ENCODE measurements at regions not wholly inside any gene's neighbourhood (a gene's known extent, or its start where the extent isn't known, plus 50 kb on each side); places are given as distances from the start of the nearest gene placed in this dataset.

DNA sequence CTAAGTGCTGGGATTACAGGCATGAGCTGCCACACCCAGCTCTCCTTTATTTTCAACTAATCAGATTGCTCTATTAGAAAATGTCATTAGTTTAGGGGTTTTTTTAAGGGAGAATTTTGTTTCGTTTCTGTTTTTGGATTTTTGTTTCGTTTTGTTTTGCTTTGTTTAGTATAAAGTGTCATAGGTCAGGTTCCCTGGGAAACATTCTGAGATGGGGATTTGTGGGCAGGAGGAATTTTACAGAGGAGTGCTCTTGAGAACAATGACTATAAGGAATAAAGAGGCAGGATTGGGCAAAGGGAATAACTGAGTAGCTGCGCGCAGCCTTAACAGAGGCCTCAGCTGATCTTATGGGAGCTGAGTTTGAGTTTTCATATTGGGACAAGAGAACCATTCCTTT lies 86.8 kb upstream of the NR2F2 start:
- no peak for DNase-seq (ENCODE audit: low read depth in 2 of 2)

DNA sequence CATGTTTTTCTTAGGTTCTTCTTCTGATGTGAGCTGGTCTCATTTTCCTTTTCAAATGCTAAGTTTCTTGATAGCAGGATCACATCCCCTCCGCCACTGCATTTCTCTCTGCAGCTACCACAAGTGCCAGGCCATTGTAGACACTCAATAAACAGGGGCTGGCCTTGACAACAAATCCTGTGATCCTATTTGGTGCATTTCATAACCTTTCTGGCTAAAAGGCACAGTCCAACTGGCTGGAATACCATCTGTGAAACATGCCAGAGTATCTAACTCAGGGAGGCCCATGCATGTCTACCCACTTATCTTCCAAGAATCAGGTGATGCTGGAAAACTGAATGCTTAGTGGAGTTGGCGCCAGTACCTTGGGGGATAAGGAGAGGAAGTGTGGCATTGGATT lies 85.2 kb upstream of the NR2F2 start:
- no peak for DNase-seq (ENCODE audit: low read depth in 2 of 2)

DNA sequence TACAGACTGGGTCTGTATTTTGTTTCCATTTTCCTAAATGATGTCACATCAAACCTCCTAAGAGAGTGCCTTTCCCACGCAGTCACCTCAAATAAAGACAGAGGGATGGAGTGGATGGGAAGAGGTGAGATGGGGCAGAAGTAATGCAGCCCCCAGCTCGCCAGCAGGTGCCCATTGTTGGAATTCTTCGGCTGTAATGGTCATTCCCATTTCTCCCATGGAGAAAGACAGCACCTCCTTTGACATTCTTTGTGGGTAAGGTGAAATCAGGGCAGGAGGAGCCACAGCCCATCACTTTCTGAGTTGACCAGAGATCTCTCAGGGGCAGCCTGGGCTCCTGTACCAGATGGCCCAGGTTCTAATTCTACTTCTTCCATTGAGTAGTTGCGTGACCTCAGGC lies 84.4 kb upstream of the NR2F2 start:
- DNase-seq (ENCODE audit: low read depth in 2 of 2): no peak

GRCh38 chr15:96247621-96248305 lies 82.7 kb upstream of the NR2F2 start:
- DNase-seq (ENCODE audit: low read depth in 2 of 2): no peak

DNA sequence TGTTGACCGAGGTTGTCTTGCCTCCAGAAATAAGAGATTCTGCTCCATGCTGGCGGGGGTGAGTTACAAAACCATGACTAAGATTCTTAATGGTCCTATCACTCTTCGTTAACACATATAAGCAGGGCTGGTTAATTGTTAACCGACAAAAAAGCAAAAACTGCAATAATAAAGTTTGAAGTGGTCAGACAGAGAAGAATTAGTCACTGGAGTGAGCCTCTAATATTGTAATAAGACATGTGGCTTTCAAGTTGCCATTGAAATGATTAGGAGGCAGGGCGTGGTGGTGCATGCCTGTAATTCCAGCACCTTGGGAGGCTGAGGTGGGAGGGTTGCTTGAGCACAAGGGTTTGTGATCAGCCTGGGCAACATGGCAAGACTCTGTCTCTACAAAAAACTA lies 78.4 kb upstream of the NR2F2 start:
- DNase-seq (ENCODE audit: low read depth in 2 of 2): no peak

- no peak for DNase-seq (ENCODE audit: low read depth in 2 of 2)
These were observed 77.3 kb upstream of the NR2F2 start for GRCh38 chr15:96253006-96253747.

DNA sequence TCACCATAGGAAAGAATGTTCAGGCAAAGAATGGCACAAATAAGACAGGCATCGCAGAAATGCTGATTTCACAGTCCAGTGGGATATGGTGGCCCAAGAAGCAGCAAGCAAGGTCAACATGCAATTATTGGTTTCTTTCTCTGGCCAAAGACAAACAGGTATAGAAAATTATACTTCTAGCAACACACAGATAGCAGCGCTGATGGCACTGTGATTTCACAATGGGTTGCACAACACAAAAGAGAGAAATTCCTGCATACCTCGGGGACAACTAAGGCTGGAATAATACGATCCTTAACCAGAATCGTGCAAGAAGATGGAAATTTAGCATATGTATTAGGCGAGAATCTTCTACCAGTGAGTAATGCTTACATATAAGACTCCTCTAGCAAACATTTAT lies 76.3 kb upstream of the NR2F2 start:
- DNase-seq (ENCODE audit: low read depth in 2 of 2): no peak

- DNase-seq (ENCODE audit: low read depth in 2 of 2): no peak
These were observed 74.9 kb upstream of the NR2F2 start for GRCh38 chr15:96255599-96255998.

- DNase-seq (ENCODE audit: low read depth in 2 of 2): no peak
These were observed 68.9 kb upstream of the NR2F2 start for GRCh38 chr15:96261575-96262034.

GRCh38 chr15:96262097-96262496 lies 68.4 kb upstream of the NR2F2 start:
- no peak for DNase-seq (ENCODE audit: low read depth in 2 of 2)

DNA sequence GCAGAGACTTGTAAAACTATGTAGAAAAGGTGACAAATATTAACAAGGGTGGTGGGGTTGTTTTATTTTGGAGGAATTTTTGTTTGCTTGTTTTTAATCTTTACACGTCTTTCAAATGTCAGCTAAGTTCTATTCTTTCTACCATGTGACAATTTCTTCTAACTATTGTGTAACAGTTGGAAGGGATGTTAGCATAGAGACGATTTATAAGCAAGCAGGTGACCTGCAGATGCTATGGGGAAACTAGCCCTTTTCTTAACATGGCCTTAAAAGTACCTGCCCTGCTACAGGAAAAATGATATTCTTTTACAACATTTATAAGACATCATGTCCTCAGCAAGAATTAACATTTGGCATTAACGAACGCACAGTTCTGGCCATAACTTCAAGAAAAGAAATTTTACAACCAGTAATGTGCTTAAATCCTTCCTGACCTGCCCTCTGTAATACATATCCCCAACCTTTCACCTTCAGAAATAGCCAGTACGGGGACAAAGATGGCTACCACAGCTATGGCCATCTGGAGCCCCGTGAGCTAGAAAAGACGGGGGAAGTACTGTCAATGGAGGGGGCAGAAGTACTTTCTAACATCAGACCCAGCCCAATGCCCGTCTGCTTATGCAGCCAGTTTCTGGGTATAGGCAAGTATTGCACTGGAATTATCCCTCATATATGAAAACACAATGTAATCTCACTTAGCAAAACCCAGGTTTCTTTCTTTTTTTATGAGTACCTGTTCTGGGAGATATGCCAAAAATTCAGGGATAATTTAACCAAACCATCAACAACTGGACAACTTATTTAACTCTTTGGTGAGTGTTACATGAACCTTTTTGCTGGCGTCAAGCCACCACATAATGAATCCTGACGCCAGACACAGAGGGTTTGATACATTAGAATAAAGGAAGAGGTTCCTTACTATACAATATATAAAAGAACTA lies 67.7 kb upstream of the NR2F2 start:
- DNase-seq (ENCODE audit: low read depth in 2 of 2): no peak

DNA sequence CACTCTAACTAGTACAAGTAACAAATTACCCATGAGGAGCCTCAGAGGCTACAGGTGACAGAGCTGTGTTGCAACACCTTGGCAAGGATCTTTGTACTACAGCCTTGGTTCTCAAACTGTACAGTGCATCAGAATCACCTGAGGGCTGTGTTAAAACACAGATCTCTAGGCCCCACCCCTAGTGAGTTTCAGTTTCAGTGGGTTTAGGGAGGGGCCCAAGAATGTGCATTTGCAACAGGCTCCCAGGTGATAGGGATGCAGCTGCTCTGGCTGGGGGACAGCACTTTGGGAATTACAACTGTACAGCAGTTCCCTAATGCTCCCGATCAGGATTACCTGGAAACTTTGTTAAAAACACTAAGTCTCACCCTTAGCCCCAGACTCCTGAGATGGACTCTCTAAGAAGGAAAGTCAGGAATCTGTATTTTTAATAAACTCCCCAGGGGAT lies 66.1 kb upstream of the NR2F2 start:
- no peak for DNase-seq (ENCODE audit: low read depth in 2 of 2)

GRCh38 chr15:96264801-96265515 lies 65.5 kb upstream of the NR2F2 start:
- DNase-seq (ENCODE audit: low read depth in 2 of 2): no peak

DNA sequence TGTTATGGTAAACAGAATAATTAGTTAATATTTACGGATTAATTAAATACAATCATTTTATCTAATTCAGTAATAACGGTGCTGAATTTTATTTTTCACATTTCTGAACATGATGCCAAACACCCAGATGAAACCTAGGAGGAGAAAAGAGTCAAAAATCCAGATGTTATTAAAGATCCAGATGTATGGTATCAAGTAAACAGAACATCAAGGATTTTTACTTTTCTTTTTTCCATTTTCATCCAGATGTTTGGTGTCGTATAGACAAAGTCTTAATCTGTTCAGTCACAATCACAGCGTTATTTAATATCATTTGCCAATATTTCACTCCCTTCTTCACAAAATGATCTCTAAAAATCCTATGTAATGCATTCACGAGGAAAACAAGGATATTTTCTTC lies 64.0 kb upstream of the NR2F2 start:
- DNase-seq (ENCODE audit: low read depth in 2 of 2): no peak

- no peak for DNase-seq (ENCODE audit: low read depth in 2 of 2)
These were observed 63.0 kb upstream of the NR2F2 start for GRCh38 chr15:96267463-96267862.

GRCh38 chr15:96268442-96269204 lies 61.9 kb upstream of the NR2F2 start:
- DNase-seq (ENCODE audit: low read depth in 2 of 2): no peak

- no peak for DNase-seq (ENCODE audit: low read depth in 2 of 2)
These were observed 59.8 kb upstream of the NR2F2 start for GRCh38 chr15:96270581-96271172.

DNA sequence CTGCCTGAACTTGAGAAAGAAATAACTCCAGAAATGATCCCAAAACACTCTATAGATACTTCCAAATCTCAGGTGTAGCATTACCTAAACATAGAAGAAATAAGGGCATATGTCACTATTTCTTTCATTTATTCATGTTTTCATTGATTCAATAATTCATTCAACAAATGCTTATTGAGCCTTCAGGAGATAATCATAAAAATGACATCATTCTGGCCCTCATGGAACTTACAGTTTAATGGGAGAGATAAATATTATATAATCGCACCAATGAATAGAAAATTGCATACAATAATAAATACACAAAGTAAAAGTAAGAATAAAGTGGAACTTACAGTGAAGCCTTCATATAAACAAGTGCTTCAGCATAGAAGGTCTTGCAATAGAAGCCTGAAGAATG lies 58.1 kb upstream of the NR2F2 start:
- no peak for DNase-seq (ENCODE audit: low read depth in 2 of 2)

DNA sequence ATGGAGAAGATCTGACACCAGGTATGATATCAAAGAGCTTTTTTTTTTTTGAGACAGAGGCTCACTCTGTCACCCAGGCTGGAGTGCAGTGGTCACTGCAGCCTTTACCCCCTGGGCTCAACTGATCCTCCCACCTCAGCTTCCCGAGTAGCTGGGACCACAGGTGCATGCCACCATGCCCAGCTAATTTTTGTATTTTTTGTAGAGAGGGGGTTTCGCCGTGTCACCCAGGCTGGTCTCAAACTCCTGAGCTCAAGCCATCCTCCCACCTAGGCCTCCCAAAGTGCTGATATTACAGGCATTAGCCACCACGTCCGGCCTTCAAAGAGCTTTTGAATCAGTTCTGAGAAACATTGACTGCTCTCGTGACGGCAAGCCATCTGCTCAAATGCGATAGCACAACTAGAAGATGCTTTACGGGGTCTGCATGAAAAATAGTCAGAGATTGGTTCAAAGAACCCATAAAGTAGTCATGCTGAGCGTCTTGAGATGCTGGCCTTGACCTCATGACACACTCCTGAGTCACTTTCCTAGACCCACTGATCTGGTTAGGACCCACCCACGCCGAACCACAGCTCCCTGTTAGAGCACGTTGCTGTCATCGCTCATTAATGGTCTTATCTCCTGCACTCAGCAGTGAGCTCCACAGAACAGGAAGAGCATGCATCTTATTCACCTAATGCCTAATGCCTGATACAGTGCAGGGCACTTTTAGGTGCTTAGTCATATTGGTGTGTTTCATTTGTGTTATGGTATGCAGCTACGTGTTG lies 57.0 kb upstream of the NR2F2 start:
- peak; percentile 19 to 21 for DNase-seq (ENCODE audit: low read depth in 2 of 2)

DNA sequence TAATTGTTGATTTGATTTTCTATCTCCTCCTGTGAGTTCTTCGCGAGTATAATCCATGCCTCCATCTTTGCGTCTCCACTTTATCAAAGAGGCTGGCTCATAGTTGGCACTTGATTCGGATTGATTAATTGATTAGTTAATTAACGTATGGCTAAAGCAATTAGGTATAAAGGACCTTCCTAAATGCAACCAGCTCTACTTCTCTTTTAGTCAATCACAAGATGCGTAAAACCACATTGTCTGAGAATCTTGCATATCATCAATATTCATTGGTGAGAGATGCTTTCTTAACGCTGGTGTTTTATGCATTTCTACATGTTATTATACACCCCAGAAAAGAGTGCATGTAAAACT lies 56.4 kb upstream of the NR2F2 start:
- no peak for DNase-seq (ENCODE audit: low read depth in 2 of 2)

All from stimulated activated CD8-positive, alpha-beta memory T cell treated with anti-CD3 and anti-CD28 coated beads, Interleukin-2, amount 100 ng/mL, for 48 hours (primary cell).